CD14-positive monocyte (primary cell): ENCODE measurements at regions not wholly inside any gene's neighbourhood (a gene's known extent, or its start where the extent isn't known, plus 50 kb on each side); places are given as distances from the start of the nearest gene placed in this dataset.

Experiments used
- DNase-seq, 3 donors: peaks; one replicate each; pipeline ENCODE4 v3.0.0-alpha.2; 2011 to 2022
- H2AFZ ChIP-seq: 2 replicates; pipeline ENCODE4 v1.6.0; 2012; ENCODE audit warnings: mild to moderate bottlenecking, low read depth, low read length, inconsistent platforms; ENCODE audit not compliant: insufficient read depth, poor library complexity, severe bottlenecking
- H3K27ac ChIP-seq, 2 donors: 1 replicate in 1 of 2; 2 replicates in 1 of 2; pipeline ENCODE4 v1.5.1; 2012 to 2013; ENCODE audit warnings: low read length in 2 of 2, control low read depth in 1 of 2, inconsistent platforms in 1 of 2, low read depth in 1 of 2, mild to moderate bottlenecking in 1 of 2
- H3K27me3 ChIP-seq, 2 donors: one replicate each; pipeline versions ENCODE4 v1.6.0 to v1.6.1; 2011 to 2013; ENCODE audit warnings: low read length in 2 of 2; ENCODE audit not compliant: control insufficient read depth in 2 of 2, insufficient read depth in 2 of 2
- H3K36me3 ChIP-seq, 2 donors: replicated peaks in 1 of 2; 1 replicate in 1 of 2; 2 replicates in 1 of 2; pipeline versions ENCODE4 v1.5.1 to v1.6.1; 2012 to 2013; ENCODE audit warnings: low read length in 2 of 2, control low read depth in 1 of 2, inconsistent platforms in 1 of 2, mild to moderate bottlenecking in 1 of 2; ENCODE audit not compliant: insufficient read depth in 2 of 2, control insufficient read depth in 1 of 2
- H3K4me1 ChIP-seq, 2 donors: 1 replicate in 1 of 2; 2 replicates in 1 of 2; pipeline versions ENCODE4 v1.5.1 to v1.6.1; 2012 to 2013; ENCODE audit warnings: low read length in 2 of 2, control low read depth in 1 of 2, inconsistent platforms in 1 of 2, mild to moderate bottlenecking in 1 of 2, moderate library complexity in 1 of 2; ENCODE audit not compliant: insufficient read depth in 2 of 2, control insufficient read depth in 1 of 2
- H3K4me2 ChIP-seq: replicated peaks from 2 replicates; pipeline ENCODE3; 2012; ENCODE audit warnings: low read length, moderate library complexity, mild to moderate bottlenecking; ENCODE audit not compliant: poor library complexity, severe bottlenecking; ENCODE audit errors: extremely low read depth
- H3K4me3 ChIP-seq, 3 experiments: fragments of 200-600 bp in 1 of 3; sonication (generic) in 1 of 3; replicated peaks in 1 of 3; 1 replicate in 2 of 3; 2 replicates in 1 of 3; pipeline ENCODE4 v1.5.1; 2011 to 2013; ENCODE audit warnings: low read length in 3 of 3, mild to moderate bottlenecking in 3 of 3, control low read depth in 2 of 3, low read depth in 2 of 3, inconsistent platforms in 1 of 3, moderate library complexity in 1 of 3
- H3K79me2 ChIP-seq: 2 replicates; pipeline ENCODE4 v1.6.0; 2012; ENCODE audit warnings: mild to moderate bottlenecking, control low read depth, inconsistent platforms, low read length, moderate library complexity; ENCODE audit not compliant: insufficient read depth
- H3K9ac ChIP-seq: 2 replicates; pipeline ENCODE4 v1.6.0; 2017; ENCODE audit warnings: low read length, mild to moderate bottlenecking; ENCODE audit not compliant: insufficient read depth, poor library complexity, severe bottlenecking
- H3K9me3 ChIP-seq, 2 donors: replicated peaks in 1 of 2; 1 replicate in 1 of 2; 2 replicates in 1 of 2; pipeline versions ENCODE4 v1.5.1 to v1.6.1; 2012 to 2013; ENCODE audit warnings: low read length in 2 of 2, control low read depth in 1 of 2; ENCODE audit not compliant: control insufficient read depth in 1 of 2, insufficient read depth in 1 of 2
- H4K20me1 ChIP-seq: 2 replicates; pipeline ENCODE4 v1.6.0; 2012; ENCODE audit warnings: mild to moderate bottlenecking, low read length, control low read depth, moderate library complexity; ENCODE audit not compliant: insufficient read depth
- H3K27ac Mint-ChIP-seq, 7 donors: one replicate each; pipeline ENCODE4 v1.8.0; 2020; ENCODE audit warnings: mild to moderate bottlenecking in 7 of 7, mixed read lengths in 7 of 7, moderate library complexity in 6 of 7, inconsistent platforms in 2 of 7
- H3K27me3 Mint-ChIP-seq, 3 donors: one replicate each; pipeline ENCODE4 v1.8.0; 2021 to 2022; ENCODE audit warnings: low read depth in 3 of 3, mild to moderate bottlenecking in 3 of 3, mixed read lengths in 3 of 3, moderate library complexity in 3 of 3, inconsistent platforms in 1 of 3
- H3K36me3 Mint-ChIP-seq, 2 donors: one replicate each; pipeline ENCODE4 v1.8.0; 2020; ENCODE audit warnings: mixed read lengths in 2 of 2, inconsistent platforms in 1 of 2, mild to moderate bottlenecking in 1 of 2
- H3K4me1 Mint-ChIP-seq: one replicate; pipeline ENCODE4 v1.8.0; 2020; ENCODE audit warnings: mild to moderate bottlenecking, mixed read lengths
- H3K4me3 Mint-ChIP-seq, 2 donors: one replicate each; pipeline ENCODE4 v1.8.0; 2020; ENCODE audit warnings: mild to moderate bottlenecking in 2 of 2, mixed read lengths in 2 of 2, moderate library complexity in 1 of 2
- H3K9me3 Mint-ChIP-seq, 7 donors: one replicate each; pipeline ENCODE4 v1.8.0; 2020 to 2022; ENCODE audit warnings: mixed read lengths in 7 of 7, mild to moderate bottlenecking in 6 of 7, moderate library complexity in 6 of 7, inconsistent platforms in 2 of 7
- CTCF ChIP-seq: fragments of 200-600 bp; IDR thresholded peaks from one replicate; pipeline ENCODE4 v1.8.0; 2022; ENCODE audit warnings: antibody characterized with exemption, mild to moderate bottlenecking
- WGBS: methylation state at CpG from one replicate; pipeline ENCODE4 v1.1.5; 2013; ENCODE audit warnings: missing lambda C conversion rate; ENCODE audit not compliant: insufficient coverage; 5-methylcytosine and 5-hydroxymethylcytosine counted together
- intact Hi-C, 2 donors: fragments of 100-400 bp; cut with micrococcal nuclease; formaldehyde crosslinking; loops; one replicate each; pipeline versions ENCODE4 v1.15.0 to v1.15.1; 2023

DNA sequence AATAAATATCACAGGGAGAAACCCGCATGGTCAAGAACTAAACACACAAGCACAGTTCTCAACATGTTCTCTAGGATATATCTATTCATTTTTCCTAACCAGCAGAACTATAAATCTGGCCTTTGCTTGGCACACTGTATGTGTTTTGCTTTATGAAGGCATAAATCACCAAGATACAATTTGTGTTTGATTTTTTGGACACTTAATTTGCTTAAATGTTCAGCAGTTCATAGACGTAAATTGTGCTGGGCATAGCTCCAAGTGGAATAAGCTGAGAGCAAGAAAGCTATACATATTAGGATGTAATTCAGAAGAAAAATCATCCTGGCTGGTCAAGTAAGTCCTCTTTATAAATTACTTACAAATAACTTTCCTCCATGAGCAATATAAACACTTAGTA, 341.5 kb upstream of the ATP5MC3 start:
- Histone ChIP-seq H4K20me1 (no peaks in the 10 kb centered on the region), H3K79me2 (no peaks in the 10 kb centered on the region), H3K27me3 (no peaks in the 10 kb centered on the region), H3K4me2 (no peak overlapping the region), H3K4me3 (no peak overlapping the region), H3K9ac (no peak overlapping the region), H3K27ac (no peak overlapping the region), H2AFZ (no peak overlapping the region), H3K4me1 (no peaks in the 10 kb centered on the region), H3K9me3 (no peaks in the 10 kb centered on the region), H3K36me3 (no peaks in the 10 kb centered on the region)
- WGBS, result no CpG with 5 or more reads among the region's 2 CpGs
- no peak for TF ChIP-seq CTCF
- no peak overlapping the region for H3K4me3 Mint-ChIP-seq
- H3K27ac Mint-ChIP-seq, result no peak overlapping the region
- H3K27me3 Mint-ChIP-seq, result peaks cover 0 to 1% (median 0%) of the 10 kb centered on the region in 3 donors
- no peaks in the 10 kb centered on the region for H3K4me1 Mint-ChIP-seq
- no peaks in the 10 kb centered on the region for H3K36me3 Mint-ChIP-seq
- no peak for DNase-seq
- H3K9me3 Mint-ChIP-seq, result peaks cover 0 to 7% (median 2%) of the 10 kb centered on the region in 7 donors
- intact Hi-C loops, result no loop called here

DNA sequence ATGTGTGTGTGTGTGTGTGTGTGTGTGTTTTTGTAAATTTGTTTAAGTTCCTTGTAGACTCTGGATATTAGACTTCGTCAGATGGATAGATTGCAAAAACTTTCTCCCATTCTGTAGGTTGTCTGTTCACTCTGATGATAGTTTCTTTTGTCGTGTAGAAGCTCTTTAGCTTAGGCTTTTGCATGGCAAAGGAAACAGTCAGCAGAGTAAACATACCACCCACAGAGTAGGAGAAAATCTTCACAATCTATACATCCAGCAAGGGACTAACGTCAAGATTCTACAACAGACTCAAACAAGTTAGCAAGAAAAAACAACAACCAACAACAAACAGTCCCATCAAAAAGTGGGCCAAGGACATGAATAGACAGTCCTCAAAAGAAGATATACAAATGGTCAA, 336.7 kb upstream of the ATP5MC3 start:
- TF ChIP-seq CTCF, result no peak
- WGBS, result no CpG with 5 or more reads among the region's 3 CpGs
- H3K79me2 ChIP-seq, result no peaks in the 10 kb centered on the region
- no peaks in the 10 kb centered on the region for H3K27me3 ChIP-seq
- H3K4me2 ChIP-seq, result no peak overlapping the region
- no peaks in the 10 kb centered on the region for H3K4me1 ChIP-seq
- H4K20me1 ChIP-seq, result no peaks in the 10 kb centered on the region
- intact Hi-C loops, result no loop called here
- no peak overlapping the region for H3K4me3 ChIP-seq
- no peak overlapping the region for H3K4me3 Mint-ChIP-seq
- H2AFZ ChIP-seq, result no peak overlapping the region
- peaks cover 0 to 1% (median 0%) of the 10 kb centered on the region in 3 donors for H3K27me3 Mint-ChIP-seq
- H3K9me3 Mint-ChIP-seq, result peaks cover 0 to 6% (median 4%) of the 10 kb centered on the region in 7 donors
- no peaks in the 10 kb centered on the region for H3K4me1 Mint-ChIP-seq
- H3K36me3 Mint-ChIP-seq, result no peaks in the 10 kb centered on the region
- no peak overlapping the region for H3K9ac ChIP-seq
- H3K27ac ChIP-seq, result no peak overlapping the region
- H3K36me3 ChIP-seq, result no peaks in the 10 kb centered on the region
- H3K9me3 ChIP-seq, result no peaks in the 10 kb centered on the region
- H3K27ac Mint-ChIP-seq, result no peak overlapping the region
- DNase-seq, result no peak
